ENCODE measurements at regions not wholly inside any gene's neighbourhood (a gene's known extent, or its start where the extent isn't known, plus 50 kb on each side); places are given as distances from the start of the nearest gene placed in this dataset.

DNA sequence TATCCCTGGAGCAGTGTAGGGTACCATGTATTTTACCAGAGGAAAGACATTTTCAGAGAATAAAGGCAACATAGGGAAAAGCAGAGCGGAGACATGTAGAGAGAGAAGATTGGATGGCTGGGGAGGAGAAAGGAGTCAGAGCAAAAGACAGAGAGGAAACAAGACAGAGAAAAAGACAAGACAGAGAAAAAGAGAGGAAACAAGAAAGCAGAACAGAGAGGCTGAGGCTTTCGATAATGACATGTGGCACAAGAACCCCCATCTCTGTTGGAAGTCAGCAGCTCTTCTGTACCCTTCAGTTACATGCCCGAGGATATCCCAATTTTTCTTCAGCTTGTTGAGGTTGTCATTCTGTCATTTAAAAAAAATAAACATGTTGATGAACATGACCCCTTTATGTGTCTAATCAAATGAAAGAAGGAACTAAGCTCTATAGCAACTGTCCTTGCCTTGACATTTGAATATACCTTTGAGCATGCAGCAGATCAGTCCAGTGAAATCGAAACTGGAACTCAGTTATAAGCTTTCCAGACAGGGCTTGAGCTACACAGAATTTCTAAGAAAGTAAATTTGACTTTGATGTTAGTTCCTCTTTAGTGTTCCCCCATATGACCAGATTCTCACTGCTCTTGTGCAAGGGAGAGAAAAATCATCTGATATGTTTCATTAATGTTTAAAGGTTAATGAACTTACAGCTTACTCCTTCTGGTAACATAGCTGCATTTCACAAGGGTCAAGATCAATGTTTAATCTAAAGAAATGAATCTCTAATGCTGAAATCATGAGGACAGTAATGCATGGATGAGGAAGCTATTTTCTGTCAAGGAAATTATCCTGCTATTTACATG, 75.1 kb upstream of the SP4 start:
- TF ChIP-seq, protein P1, sequence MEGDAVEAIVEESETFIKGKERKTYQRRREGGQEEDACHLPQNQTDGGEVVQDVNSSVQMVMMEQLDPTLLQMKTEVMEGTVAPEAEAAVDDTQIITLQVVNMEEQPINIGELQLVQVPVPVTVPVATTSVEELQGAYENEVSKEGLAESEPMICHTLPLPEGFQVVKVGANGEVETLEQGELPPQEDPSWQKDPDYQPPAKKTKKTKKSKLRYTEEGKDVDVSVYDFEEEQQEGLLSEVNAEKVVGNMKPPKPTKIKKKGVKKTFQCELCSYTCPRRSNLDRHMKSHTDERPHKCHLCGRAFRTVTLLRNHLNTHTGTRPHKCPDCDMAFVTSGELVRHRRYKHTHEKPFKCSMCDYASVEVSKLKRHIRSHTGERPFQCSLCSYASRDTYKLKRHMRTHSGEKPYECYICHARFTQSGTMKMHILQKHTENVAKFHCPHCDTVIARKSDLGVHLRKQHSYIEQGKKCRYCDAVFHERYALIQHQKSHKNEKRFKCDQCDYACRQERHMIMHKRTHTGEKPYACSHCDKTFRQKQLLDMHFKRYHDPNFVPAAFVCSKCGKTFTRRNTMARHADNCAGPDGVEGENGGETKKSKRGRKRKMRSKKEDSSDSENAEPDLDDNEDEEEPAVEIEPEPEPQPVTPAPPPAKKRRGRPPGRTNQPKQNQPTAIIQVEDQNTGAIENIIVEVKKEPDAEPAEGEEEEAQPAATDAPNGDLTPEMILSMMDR (IDR thresholded peaks at IDR 0.05): no peak
- TF ChIP-seq ZFX (IDR thresholded peaks at IDR 0.05; ENCODE audit: borderline replicate concordance): no peak
